HG02970 (cell line): ENCODE measurements at regions not wholly inside any gene's neighbourhood (a gene's known extent, or its start where the extent isn't known, plus 50 kb on each side); places are given as distances from the start of the nearest gene placed in this dataset.
"Not testable (repeated sequence)": the region's sequence is repeated elsewhere in the genome, so short reads cannot be mapped to it uniquely, and the experiment has no call there.

Source experiments
- ATAC-seq: cut with Tn5 transposase; IDR thresholded peaks from one replicate; pipeline ENCODE4 v1.9.1; 2021; ENCODE audit warnings: mild to moderate bottlenecking, moderate library complexity, moderate number of reproducible peaks; ENCODE audit not compliant: unreplicated experiment, low FRiP score

- no peak for ATAC-seq
Measured at GRCh38 chr9:21591221-21592062, 109.3 kb upstream of the IFNE start.

DNA sequence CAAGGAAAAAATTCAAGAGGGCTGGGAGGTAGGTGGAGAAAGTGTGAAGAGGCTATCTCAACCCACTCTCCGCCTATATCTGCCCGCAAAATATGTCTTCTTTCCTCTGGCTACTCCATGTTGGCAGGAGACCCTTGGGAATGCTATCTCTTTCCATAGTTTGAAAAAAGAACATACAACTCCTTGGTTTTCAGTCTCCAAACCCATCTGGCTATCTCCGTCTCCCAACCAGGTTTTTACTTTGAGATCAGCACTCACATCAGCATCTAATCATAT is 109.9 kb upstream of the IFNE start:
- ATAC-seq, result no peak

DNA sequence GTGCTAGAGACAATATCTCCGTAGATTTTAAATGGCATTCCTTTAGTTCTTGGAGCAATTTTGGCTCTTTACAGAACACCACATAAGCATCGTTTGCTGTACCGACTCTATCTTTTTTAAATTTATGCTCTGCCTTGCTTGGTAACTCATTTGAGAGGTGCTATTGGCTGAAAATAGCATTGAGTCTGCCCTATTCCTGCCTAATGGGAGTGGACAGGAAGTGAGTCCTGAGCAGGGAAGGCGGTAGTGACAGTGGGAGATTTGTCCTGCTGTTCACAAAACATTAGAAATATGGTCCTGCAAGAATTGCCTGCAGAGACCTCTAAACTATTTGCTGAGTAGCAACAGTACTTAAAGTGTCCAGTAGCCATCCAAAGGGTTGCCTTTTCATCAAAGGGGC is 115.2 kb upstream of the IFNE start:
- no peak for ATAC-seq

DNA sequence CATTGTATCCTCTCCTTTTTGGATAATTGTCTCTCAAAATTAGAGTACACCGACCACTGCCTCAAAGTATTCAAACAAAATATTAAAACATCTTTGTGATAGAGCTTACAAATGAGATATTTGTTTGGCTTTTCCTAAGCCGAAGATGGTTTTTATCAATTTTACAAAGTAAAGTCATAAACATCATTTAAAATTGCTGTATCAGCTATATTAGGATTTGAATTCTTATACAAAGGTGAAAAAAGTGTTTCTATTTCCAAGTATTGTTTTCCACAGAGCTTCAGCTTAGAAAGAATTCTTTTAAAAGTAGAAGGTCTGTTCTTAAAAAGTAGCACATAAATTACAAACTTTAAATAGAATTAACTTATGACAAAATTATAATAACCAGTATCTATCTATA is 116.6 kb upstream of the IFNE start:
- ATAC-seq, result no peak

GRCh38 chr9:21605489-21605931 is 123.4 kb upstream of the IFNE start:
- ATAC-seq, result no peak

- no peak for ATAC-seq
Measured at GRCh38 chr9:21607576-21607975, 125.5 kb upstream of the IFNE start.

DNA sequence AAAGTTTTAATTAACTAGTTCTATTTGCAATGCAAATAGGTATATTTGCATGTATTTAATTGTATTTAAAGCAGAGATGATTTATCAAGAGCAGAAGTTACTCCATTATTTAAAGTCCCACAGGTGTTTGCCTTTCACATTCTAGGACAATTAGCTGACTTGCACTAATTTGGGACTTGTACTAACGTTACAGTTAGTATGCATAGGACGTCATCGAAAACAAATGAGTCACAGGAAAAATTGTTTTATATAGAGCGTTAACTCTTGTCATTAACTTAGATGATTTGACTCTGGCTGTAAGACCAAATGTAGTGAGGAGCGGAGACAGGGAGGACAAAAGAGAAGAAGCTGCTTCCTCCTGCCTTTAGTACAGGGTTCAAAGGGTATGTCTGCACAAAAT is 126.1 kb upstream of the IFNE start:
- no peak for ATAC-seq

GRCh38 chr9:21609506-21609905 is 127.4 kb upstream of the IFNE start:
- no peak for ATAC-seq

DNA sequence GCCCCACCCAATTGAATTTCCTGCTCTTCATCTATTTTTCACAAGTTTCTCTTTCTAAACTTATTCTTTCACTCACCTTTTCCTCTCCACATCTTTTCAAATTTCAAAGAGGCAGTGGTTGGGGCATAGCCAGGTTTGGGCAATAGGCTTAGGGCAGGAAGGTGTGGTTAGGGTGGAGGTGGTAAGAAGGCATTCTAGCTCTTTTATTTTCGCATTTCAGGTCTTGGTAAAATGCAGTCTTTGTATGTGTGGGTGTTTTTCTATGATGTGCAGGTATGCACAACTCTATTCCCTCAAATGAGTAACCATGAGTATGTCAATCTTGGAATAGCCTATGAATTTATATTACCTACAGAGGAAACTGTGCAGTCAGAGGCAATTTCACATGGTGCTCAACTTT is 129.8 kb upstream of the IFNE start:
- no peak for ATAC-seq

DNA sequence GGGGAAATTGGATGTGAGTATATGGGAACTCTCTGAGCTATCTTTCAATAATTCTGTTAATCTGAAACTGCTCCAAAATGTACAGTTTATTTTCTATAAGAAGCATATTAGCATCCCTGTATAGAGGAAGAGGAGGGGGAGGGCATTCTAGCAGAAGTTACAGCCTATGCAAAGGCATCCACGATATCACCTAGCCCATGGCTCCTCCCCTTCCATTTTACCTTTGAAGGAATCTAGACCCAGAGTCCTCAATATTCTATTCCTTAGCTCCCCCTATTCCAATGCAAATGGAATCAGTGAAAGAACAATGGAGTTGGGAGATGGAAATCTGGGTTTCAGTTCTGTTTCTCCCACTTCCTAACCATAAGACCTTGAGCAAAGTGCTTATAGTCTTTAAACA is 132.9 kb upstream of the IFNE start:
- no peak for ATAC-seq

DNA sequence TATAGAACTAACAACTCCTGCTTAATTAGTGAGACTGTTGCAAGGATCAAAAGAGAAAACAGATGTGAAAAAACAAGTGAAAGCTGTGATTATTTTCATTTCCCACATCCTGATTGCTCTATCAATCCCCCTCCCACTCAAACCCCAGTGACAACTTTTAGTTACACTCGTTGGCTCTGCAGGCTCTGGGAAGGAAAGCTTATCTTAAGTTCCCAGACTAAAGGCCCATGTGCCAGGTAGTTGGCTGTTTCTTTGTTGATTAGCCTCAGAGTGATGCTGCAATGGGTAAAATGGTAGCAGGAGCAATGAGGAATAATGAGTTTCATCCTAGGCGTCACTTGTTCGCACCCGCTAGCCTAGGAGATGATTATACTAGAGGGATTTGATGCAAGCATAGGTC is 133.3 kb upstream of the IFNE start:
- ATAC-seq, result no peak

GRCh38 chr9:21616082-21616778 is 134.1 kb upstream of the IFNE start:
- ATAC-seq, result no peak

GRCh38 chr9:21624675-21625644 is 142.8 kb upstream of the IFNE start:
- ATAC-seq, result no peak

DNA sequence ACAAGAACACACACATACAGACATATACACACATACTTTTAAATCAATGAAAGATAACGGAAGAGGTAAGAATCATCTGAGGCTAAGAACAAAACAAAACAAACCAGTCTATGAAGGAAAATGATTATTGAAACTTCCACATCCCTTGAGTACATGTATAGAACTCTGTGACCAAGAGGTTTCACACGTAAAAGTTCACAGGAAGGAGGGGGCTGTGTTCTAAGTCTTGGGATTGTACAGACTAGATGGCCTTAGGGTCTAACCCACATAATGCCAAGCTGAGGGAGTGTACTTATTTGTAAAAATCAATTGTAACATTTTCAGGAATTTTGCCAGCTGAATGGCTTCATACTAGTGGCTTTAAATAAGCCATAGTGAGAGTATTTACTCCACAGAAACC is 144.4 kb upstream of the IFNE start:
- ATAC-seq, result no peak

GRCh38 chr9:21628954-21629353 is 146.8 kb upstream of the IFNE start:
- ATAC-seq, result not testable (repeated sequence)

GRCh38 chr9:21634951-21635350 is 152.8 kb upstream of the IFNE start:
- no peak for ATAC-seq

DNA sequence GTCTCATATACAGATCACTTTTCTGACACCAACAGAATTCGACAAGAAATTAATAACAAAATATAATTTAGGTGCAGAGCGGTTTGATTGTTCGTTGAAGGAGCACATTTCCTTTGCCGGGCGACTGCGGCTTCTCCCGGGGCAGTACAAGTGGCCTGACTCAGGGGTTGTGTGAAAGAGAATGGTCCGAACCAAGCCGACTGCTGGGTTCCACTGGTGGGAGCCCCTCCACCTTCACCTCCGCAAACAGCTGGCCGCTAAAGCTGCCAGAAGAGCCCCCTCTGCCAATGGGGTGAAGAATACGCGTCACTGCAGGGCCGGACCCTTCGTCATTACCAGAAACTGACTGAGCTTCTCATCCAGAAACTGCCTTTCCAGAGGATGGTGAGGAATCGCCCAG is 156.0 kb upstream of the IFNE start:
- no peak for ATAC-seq

GRCh38 chr9:21653091-21653490 is 149.3 kb upstream of the MTAP start:
- ATAC-seq, result no peak

DNA sequence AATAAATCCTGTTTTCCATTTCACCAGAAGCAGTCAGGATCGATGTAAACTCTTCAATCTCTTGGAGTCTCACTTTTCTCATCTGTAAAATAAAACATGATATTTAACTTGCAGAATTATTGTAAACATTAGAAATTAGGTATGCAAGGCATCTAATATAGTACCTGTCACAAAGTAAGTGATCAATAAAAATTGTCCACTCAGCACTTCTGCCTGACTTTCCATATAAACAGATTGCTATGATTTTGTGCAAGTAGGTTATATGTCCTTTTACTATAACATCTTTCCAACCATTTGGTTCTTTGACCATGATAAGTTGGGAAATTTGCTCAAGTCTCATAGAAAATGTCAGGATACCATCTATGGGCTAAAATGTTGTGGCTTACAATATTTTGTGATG is 148.8 kb upstream of the MTAP start:
- no peak for ATAC-seq

GRCh38 chr9:21656776-21657674 is 145.4 kb upstream of the MTAP start:
- ATAC-seq, result no peak
